ENCODE measurements at regions not wholly inside any gene's neighbourhood (a gene's known extent, or its start where the extent isn't known, plus 50 kb on each side); places are given as distances from the start of the nearest gene placed in this dataset.
"Not testable (repeated sequence)": the region's sequence is repeated elsewhere in the genome, so short reads cannot be mapped to it uniquely, and the experiment has no call there.

DNA sequence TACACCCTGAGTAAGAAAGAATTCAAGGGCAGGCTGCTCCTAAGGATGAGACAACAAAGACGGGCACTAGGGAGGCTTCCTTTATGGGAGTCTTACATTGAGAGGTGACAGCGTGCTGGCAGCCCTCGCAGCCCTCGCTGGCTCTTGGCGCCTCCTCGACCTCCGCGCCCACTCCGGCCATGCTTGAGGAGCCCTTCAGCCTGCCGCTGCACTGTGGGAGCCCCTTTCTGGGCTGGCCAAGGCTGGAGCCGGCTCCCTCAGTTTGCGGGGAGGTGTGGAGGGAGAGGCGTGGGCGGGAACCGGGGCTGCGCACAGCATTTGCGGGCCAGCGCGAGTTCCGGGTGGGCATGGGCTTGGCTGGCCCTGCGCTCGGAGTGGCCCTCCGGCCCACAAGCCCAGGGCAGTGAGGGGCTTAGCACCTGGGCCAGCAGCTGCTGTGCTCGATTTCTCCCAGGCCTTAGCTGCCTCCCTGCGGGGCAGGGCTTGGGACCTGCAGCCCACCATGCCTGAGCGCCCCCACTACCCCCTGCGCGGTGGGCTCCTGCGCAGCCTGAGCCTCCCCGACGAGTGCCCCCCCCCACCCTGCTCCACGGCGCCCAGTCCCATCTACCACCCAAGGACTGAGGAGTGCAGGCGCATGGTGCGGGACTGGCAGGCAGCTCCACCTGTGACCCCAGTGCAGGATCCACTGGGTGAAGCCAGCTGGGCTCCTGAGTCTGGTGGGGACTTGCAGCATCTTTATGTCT lies 75.3 kb downstream of the BARX1 start:
- DNase-seq (ENCODE audit: low read depth in 4 of 4, low spot score in 3 of 4) = not testable (repeated sequence)

DNA sequence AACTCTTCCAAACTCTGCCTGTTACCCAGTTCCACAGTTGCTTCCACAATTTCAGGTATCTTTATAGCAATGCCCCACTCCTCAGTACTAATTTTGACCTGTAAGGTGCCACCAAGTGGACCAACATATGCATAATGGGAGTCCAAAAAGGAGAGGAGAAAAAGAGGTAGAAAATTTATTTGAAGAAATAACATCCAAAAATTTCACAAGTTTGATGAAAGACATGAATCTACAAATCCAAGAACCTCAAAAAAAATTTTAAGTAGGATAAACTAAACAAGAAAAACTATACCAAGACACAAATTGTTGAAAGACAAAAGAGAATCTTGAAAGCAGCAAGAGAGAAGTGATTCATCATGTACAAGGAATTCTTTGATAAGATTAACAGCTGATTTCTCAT lies 79.8 kb downstream of the BARX1 start:
- DNase-seq (ENCODE audit: low read depth in 4 of 4, low spot score in 3 of 4) = no peak

DNA sequence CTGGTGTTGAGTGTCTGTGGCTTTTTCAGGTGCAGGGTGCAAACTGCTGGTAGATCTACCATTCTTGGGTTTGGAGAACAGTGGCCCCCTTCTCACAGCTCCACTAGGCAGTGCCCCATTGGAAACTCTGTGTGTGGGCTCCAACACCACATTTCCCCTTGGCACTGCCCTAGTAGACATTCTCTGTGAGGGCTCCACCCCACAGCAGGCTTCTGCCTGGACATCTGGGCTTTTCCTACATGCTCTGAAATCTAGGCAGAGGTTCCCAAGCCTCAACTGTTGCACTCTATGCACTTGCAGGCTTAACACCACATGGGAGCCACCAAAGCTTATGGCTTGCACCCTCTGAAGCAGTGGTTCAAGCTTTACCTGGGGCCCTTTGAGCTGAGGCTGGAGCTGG lies 80.9 kb downstream of the BARX1 start:
- DNase-seq (ENCODE audit: low read depth in 4 of 4, low spot score in 3 of 4) = no peak

DNA sequence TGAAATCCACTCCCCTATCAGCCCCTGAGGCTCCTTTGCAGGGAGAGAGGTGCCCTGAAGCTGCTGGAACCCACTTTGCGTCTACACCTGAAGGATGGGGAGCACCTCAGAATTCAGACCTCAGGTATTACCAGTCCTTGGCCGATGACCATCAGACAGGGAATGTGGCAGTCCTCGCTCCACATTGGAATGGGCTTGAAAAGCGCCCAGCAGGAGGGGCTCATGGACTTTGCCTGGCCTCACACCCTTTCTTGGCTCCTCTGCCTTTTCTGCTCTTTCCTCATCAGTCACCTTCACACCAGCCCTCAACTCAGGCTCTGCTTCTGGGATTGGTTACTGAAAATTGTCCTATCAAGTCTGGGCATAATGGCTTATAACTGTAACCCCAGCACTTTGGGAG lies 83.9 kb downstream of the BARX1 start:
- DNase-seq (ENCODE audit: low read depth in 4 of 4, low spot score in 3 of 4) = no peak

DNA sequence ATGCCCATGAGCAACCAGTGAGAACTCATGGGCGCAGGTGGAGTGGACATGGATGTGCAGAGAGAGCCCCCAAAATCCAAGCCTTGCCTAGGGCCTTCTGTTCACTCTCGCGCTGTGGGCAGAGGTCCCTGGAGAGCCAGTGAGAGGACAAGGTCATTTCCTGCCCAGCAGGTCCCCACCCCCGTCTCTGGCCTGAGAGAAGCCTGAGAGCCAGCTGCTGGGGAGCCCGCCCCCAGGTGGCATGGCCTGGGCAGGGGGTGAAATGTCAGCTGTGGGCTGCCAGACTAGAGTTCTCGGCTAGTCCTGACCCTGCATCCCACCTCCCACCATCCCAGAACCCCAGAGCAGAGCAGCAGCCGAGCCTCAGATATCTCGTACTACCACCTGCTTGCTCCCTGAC lies 85.3 kb downstream of the BARX1 start:
- no peak for DNase-seq (ENCODE audit: low read depth in 4 of 4, low spot score in 3 of 4)

DNA sequence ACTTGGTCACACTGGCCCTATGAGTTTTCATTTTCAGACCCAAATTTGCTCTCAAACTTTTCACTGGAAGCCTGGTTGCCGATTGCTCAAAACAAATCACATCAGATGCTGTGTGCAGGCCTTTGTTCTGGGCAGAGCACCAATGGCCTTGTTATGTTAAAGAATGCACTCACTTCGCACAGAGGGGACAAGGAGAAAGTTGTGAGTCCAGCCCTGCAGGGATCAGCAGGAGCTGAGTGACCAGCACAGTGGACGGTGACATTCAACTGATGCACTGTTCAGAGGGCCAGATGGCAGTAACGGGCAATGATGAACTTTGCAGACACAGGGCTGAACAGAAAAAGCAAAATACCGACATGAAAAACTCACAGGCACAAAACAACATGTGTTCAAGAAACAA lies 86.1 kb downstream of the BARX1 start:
- no peak for DNase-seq (ENCODE audit: low read depth in 4 of 4, low spot score in 3 of 4)

DNA sequence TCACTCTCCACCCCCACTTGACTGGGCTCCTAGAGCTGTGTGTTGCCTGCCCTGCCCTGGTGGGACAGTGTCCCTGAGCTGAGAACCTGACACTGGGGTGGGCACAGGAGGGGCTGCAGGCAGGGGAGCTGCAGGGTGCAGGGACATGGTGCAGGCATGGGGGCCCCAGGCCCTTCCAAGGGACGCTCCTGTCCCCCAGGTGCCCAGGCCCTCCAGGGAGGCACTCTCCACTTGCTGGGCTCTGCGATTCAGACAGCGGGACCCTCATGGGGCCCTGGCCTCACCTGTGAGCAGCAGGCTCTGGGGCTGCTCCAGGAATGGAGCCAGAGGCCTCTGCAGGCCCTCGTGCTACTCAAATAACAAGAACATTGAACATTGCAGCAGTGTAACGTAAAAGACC lies 89.4 kb downstream of the BARX1 start:
- no peak for DNase-seq (ENCODE audit: low read depth in 4 of 4, low spot score in 3 of 4)

DNA sequence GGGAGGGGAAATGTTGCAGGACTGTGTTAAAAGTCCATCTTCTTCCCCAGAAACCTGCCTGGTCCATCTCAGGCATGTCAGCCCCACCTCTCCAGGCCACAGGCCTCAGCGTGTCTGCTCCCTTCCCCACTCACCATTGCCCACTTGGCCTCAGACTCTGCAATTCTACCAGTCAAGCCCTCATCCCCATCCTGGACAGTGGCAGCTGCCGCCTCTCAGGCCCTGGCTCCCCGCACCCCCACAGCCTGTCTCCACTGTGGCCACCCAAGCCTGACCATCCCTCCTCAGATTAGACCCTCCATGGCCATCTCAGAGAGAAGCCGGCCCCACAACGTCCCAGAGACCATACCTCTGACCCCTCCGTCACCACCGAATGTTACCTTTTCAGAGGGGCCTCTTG lies 89.9 kb downstream of the BARX1 start:
- no peak for DNase-seq (ENCODE audit: low read depth in 4 of 4, low spot score in 3 of 4)

DNA sequence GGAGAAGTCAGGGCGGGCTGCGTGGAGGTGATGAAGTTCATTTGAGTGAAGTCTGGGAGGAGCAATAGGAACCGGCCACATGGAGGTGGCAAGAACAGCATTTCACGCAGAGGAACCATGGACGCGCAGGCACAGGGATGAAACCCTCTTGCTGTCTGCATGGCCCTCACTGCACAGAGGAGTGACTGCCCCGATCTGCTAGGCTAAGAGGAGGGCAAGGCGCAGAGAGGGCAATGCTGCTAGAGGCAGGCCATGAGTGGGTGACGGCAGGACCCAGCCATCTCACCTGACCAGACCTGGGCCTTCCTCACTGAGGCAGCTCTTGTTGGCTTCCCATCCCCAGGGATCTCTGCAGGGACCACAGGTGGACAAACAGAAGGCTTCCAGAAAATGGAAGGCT lies 90.3 kb downstream of the BARX1 start:
- no peak for DNase-seq (ENCODE audit: low read depth in 4 of 4, low spot score in 3 of 4)

DNA sequence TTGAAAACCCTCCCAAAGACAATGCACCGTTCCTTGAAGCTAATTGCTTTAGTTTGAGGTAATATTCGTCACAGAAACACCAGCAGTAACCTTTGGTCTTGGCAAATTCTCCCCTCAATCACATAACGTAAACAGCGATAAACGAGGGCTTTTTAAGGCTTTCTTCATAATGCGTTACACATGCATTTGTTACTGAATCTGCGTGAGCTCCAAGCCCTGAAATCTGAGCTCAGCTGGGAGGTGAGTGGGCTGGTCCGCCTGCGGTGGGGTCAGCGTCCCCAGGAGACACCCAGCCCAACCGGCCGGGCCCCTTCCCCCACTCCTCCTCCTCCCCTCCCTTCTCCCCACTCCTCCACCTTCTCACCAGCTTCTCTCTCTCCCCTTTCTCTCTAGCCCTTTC lies 91.1 kb downstream of the BARX1 start:
- DNase-seq (ENCODE audit: low read depth in 4 of 4, low spot score in 3 of 4) = peak in 1 of 4 donors; percentile 29

DNA sequence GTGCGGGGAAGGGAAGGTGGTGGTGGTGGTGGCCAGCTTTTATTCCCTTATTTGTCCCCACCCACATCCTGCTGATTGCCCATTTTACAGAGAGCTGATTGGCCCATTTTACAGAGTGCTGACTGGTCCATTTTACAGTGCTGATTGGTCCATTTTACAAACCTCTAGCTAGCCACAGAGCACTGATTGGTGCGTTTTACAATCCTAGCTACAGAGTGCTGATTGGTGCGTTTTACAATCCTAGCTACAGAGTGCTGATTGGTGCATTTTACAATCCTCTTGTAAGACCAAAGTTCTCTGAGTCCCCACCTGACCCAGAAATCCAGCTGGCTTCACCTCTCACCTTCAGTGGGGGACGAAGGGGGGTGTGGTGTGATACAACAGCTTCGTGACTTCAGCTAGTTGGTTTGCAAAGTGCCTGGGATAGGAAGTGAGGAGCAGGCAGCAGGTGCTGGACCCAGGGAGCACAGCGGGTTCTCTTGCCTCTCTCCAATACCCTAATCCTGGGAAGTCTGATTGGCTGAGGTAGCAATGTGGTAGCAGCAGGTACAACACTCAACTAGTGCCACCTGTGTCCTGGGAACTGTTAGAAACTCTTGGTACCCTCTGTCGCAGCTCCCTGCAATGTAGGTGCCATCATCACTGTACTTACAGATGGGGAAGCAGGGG lies 92.1 kb downstream of the BARX1 start:
- DNase-seq (ENCODE audit: low read depth in 4 of 4, low spot score in 3 of 4) = no peak

DNA sequence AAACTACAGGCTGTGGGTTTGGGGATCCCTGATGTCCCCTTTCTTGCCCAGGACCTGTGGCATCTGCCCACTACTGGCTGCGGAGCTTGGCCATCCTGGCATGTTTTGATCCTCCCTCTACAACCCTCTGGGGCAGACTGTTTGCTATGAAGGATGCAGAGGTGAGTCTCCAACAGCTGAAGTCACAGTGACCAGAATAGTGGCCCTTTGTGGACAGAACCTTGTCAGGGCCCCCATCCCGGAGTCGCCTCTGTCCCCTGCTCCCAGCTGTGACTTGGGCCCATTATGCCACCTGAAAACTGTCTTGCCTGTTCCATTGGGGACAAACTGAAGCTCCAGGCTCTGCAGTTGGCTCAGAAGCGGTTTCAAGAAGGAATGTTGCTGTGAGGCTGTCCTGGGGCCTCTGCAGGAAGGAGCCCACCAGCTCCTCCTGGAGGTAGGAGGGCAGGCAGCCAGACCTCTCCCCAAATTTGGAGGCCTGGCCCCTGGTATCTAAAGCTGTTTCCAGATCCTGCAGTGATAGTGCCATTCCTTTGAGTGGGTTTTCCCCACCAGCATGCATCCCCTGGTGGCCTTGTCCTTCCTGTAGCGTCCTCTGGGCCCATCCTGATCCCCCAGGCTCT lies 93.3 kb downstream of the BARX1 start:
- no peak for DNase-seq (ENCODE audit: low read depth in 4 of 4, low spot score in 3 of 4)

DNA sequence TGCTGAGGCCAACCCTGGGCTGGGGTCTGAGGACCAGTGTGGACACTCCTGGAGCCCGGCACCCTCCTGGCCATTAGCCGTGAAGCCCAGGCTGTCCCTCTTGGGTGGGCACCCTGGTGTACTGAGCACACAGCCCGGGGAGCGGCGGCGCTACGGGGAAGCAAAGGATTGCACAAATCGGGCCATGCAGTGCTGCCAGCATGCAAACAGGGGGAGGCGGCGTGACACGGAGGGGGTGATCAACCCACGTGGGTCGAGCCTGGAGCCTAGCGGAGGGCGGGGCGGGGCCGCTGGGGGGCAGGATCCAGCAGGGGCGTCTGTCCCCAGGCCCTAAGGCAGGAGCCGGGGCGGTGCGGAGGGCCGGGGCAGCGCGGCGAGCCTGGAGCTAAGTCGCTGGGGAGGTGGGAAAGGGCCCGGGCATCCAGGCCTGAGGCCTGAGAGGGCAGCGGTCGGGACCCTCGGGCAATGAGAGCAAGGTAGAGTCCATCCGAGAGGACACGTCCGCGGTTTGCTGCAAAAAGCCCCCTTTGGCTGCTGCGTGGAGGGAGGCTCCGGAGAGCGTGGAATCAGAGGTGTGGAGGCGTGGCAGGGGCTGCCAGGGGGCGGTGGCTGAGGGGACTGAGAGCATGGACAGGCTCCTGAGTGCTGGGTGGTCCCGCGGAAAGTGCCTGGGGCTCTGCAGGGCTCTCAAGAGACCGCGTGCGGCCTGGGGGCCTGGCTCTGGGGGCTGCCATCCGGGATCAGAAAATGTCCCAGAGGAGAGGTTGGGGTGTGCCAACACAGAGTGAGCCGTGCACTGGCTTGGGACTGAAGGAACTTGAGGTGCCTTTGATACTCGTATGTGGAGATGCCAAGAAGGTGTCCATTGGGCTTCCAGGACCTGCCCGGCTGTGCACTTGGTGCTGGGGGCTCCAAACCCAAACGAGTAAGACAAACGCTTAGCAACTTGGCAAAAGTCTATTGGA lies 94.2 kb downstream of the BARX1 start:
- no peak for DNase-seq (ENCODE audit: low read depth in 4 of 4, low spot score in 3 of 4)

DNA sequence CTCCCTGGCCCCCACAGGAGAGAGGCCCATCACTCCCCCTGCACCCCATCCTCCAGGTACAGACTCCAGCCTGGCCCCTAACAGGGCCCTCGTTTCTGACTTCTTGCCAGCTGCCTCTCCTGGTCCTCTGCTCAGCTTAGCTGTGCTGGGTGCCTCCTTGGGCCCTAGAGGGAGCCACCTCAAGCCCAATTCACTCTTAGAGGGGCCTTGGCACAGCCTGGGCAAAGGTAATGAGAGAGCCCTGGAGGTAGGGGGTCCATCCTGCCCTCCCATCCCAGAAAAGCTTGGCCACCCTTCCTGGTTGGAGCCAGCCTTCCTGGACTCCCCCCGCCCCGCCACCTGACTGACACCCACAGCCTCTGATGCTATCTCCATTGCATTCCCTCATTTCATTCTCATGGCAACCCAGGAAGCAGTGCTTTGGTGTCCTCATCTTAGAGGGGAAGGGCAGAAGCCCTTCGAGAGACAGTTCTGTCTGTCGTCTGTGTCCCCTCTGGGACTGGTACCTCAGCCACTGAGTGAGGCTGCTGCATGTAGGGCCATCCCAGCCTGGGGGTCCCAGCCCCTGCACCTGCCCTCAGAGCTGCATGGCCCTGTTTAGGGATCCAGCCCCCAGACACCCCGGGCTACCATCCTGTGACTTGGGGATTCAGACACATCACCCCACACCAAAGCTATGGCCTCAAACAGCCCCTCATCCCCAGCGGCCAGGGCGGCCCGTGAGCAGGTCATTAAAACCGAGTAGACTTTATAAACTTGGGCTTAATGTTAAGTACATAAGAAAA lies 95.5 kb downstream of the BARX1 start:
- DNase-seq (ENCODE audit: low read depth in 4 of 4, low spot score in 3 of 4) = no peak

DNA sequence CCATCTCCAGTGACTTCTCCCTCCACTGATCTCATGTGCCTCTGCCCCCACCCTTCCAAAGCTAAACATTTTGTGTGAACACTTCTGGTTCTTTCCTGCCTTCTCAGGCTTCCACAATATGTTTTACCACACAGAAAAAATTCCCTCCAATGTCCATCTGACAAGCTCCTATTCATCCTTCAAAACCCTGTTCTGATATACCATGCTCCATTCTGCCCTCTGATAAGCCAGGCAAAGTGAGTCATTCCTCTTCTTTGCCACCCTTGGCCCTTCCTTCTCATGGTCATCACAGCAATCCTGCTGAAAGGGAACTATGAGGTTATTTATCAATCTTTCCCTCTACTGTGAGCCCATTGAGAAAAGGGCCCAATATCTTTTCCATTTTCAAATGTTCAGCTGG lies 97.6 kb downstream of the BARX1 start:
- no peak for DNase-seq (ENCODE audit: low read depth in 4 of 4, low spot score in 3 of 4)

DNA sequence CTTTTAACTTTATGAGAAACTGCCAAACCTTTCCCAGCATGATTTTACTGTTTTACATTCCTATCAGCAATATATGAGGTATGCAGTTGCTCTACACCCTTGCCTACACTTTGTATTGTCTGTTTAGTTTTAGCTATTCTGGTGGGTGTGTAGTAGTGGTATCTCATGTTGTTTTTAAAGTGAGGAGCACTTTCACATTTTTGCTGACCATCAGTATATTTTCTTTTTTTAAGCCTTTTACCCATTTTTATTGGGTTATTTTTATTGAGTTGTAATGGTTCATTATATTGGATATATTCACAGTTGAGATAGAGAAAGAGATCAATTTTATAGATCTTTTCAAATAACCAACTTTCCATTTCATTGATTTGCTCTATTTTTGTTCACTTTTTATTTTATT lies 102.4 kb downstream of the BARX1 start:
- DNase-seq (ENCODE audit: low read depth in 4 of 4, low spot score in 3 of 4) = no peak

DNA sequence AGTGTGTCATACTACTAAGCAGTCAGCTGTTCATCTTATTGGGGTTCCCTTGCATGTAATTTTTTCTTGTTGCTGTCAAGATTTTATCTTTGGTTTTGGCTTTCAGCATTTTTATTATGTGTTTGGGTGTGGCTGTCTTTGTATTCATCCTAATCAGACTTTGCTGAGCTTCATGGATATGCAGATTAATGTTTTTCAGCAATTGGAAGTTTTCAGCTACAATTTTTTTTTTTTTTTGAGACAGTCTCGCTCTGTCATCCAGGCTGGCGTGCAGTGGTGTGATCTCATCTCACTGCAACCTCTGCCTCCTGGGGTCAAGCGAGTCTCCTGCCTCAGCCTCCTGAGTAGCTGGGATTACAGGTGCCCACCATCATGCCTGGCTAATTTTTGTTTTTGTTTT lies 108.8 kb downstream of the BARX1 start:
- DNase-seq (ENCODE audit: low read depth in 4 of 4, low spot score in 3 of 4) = no peak

DNA sequence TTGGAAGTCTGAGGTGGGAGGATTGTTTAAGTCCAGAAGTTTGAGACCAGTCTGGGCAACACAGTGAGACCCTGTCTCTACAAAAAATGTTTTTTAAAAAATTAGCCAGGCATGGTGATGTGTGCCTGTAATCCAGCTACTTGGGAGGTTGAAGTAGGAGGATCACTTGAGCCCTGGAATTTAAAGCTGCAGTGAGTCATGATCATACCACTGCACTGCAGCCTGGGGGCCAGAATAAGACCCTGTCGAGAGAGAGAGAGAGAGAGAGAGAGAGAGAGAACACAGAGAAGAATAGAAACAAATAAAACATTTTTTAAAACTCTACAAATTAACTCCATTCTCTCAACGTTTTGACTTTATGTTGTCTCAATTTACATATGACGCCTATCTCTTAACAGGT lies 111.8 kb downstream of the BARX1 start:
- DNase-seq (ENCODE audit: low read depth in 4 of 4, low spot score in 3 of 4) = no peak

DNA sequence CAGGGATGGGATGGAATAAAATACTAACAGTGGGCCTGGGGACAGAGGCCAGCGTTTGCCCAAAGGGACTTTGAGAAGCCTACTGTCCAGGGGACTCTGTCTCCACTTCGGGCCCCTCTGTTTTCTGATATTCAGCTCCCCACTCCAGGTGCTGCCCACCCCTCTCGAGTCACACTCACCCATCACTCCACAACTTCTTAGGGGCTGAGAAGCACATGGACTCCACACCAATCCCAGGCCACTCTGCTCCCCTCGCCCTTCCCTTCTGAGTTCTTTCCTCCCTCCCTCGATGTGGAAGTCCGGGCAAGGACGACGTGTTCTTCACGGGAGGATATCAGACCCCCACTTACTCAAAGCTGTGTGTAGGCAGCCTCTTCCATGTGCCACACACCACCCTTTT lies 124.5 kb downstream of the BARX1 start:
- no peak for DNase-seq (ENCODE audit: low read depth in 4 of 4, low spot score in 3 of 4)

DNA sequence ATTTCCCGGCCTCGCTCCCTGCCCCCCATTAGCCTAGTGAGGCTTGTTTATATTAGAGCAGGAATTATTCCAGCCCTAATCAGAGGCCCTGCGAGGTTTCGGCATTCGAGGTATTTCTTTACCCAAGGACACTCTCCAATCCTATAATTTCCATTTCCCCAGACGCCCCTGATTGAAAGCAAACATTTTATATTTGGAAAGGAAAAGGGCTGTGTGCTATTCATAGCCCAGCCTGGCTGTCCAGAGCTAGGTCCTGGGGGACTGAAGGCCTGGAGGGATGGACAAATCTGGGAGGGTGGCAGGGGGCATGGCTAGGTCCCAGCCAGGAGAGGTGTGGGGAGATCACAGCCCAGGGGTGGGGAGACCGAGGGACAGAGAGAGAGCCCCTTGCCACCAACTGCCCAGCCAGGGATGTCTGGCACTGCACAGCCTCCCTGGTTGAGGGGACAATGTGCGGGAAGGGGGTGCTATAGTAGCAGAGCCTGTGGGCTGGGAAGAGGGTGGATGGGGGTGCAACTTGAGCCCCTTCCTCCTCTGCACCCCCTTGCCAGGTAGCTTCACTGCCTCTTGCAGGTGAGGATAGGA lies 125.1 kb downstream of the BARX1 start:
- no peak for DNase-seq (ENCODE audit: low read depth in 4 of 4, low spot score in 3 of 4)
